Posterior vena cava (tissue), 2 donors: ENCODE measurements at regions not wholly inside any gene's neighbourhood (a gene's known extent, or its start where the extent isn't known, plus 50 kb on each side); places are given as distances from the start of the nearest gene placed in this dataset.

ENCODE experiments used
- DNase-seq: peaks from one replicate; pipeline ENCODE4 v3.0.0-alpha.2; 2020; ENCODE audit warnings: low spot score
- intact Hi-C, 2 donors: fragments of 100-400 bp; cut with DNase I; formaldehyde crosslinking; loops; one replicate each; pipeline versions ENCODE4 v1.14.1 to v1.14.2; 2022 to 2023
- donor health status: DM: yes; HTN: yes; CAD: no.
- donor health status: DM: yes; HTN: yes; CAD: no.

- intact Hi-C loops, result loop anchor here in 1 of 2 donors (10.0 kb wide), 1 partner anchor 133 kb away; no protein-coding TSS in a partner anchor
Measured at GRCh38 chr17:27968206-27968732, 74.2 kb upstream of the NLK start.

GRCh38 chr17:27970587-27970986 lies 71.9 kb upstream of the NLK start:
- intact Hi-C loops, result no loop called here

More at GRCh38 chr17:27968206-27968732, 74.2 kb upstream of the NLK start:
- no peak for DNase-seq

DNA sequence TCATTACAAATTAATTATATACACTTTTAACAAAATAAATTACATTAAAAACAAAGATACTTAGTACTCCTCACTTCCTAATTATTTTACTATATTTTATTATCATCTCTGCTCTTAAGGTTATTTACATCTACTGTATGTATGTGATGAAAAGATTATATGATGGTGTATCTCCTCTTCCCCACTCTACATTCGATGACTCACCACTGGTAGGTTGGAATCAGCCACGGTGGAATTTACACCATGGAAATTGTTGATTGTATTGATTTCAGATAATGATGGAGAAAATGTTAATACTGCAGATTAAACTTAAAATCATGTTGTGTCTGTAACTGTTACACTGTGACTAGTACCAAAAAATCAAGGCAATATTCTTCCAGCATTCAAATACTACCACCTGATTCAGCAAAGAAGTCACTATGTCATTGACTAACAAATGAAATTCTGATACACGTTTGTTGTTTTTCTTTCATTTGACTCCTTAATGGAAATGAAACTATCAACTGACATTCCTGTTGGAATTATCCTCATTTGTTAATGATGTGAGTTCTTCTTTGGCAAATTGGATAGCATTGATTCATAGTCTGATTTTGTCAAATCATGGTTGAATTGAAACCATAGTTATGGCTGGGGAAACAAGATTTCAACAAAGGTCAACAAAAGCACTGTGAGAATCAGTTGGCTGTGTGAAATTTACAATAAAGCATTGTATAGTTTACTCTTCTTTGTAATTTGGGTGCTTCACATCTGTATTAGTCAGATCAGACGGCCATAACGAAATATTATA lies 69.0 kb upstream of the NLK start:
- intact Hi-C loops, result no loop called here
- no peak for DNase-seq

More at GRCh38 chr17:27970587-27970986, 71.9 kb upstream of the NLK start:
- no peak for DNase-seq

- DNase-seq, result no peak
- intact Hi-C loops, result no loop called here
Measured at GRCh38 chr17:27974045-27974436, 68.4 kb upstream of the NLK start.

DNA sequence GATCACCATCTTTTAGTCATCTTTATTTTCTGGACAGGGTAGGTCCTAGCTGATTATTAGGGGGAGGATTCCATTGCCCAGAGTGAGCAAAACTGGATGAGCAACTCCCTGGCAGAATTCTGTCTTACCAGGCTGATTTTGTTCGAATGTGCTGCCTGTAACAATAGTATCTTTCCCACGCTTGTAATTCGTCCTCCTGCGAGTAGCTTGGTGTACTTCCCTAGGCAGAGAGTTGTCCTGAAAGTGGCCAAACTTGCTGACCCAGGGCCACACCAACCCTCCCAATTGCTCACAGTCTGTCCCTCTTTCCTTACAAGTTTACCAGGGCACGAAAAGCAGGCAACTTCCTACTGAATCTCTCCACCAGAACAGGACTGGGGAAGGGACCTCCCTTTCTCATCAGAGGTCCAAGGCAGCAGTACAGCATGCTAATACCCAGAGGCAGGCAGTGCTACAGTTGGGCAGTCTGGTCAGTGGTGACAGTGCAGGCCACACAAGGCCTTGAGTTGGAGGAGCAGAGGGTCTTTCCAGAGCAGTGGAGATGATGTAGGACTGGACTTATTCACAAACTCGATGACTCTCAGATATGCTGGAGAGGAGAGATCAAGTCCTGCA lies 67.8 kb upstream of the NLK start:
- no peak for DNase-seq
- intact Hi-C loops, result no loop called here

- no peak for DNase-seq
- intact Hi-C loops, result no loop called here
Measured at GRCh38 chr17:27975146-27976011, 67.1 kb upstream of the NLK start.

GRCh38 chr17:27976331-27976730 lies 66.1 kb upstream of the NLK start:
- DNase-seq, result no peak
- intact Hi-C loops, result no loop called here

DNA sequence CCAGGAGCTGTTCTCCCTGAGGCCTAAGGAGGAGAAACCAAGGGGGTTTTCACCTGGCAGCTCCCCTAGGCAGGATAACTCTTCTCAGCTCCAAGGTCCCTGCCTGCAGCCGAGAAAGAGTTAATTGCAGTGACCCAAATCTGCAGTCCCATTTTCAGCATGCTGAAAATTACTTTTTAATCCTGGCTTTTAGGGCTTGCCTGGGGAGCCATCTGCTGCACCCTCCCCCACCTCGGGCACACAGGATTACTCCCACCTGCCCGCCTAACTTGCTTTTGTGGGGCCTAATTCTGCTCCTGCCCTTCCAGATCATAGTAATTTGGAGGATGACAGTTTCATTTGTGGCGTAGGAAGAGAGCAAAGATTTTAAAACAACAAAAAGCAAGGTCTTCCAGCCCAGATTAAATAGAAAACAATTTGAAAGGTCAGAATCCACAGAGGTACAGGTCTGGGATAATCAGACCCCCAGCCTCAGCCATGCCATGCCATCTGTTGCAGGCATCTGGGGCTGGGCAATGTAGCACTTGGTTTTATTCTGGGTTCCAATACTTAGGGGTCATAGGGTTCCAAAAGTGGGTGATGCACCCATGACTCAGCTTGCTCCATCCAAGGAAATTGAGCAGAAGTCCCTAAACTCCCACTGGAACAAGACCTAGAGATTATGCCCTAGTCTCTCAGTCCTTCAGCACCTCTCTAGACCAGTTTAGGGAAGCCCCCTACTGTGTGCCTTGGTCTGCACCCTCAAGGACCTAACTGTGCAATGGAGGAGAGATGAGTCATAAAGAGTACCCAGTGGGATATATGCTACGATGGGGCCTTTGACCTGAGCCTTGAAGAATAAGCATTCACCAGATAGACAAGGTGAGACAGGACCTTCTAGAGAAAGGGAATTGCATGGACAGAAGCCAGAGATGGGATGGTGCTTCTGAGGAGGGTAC lies 64.5 kb upstream of the NLK start:
- no peak for DNase-seq
- intact Hi-C loops, result no loop called here

DNA sequence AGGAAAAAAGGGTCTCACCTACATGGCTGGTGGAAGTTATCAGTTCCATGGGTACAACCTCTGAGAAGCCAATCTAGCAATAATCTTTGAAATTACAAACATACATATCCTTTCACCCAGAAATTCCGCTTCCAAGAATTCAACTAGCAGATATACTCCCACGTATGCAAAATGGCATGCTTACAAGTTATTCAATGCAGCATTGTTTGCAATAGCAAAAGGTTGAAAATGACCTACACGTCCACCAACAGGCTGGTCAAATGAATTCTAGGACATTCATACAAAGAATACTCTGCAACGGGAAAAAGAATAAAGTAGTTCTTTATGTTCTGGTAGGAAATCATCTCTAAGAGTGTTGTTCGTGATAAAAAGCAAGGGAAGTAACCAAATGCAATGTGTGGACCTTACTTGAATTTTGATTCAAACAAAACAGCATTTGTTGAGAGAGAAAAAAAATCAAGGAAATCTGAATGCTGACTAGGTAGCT lies 63.7 kb upstream of the NLK start:
- intact Hi-C loops, result no loop called here
- no peak for DNase-seq

- intact Hi-C loops, result no loop called here
- DNase-seq, result no peak
Measured at GRCh38 chr17:27980043-27980442, 62.4 kb upstream of the NLK start.

DNA sequence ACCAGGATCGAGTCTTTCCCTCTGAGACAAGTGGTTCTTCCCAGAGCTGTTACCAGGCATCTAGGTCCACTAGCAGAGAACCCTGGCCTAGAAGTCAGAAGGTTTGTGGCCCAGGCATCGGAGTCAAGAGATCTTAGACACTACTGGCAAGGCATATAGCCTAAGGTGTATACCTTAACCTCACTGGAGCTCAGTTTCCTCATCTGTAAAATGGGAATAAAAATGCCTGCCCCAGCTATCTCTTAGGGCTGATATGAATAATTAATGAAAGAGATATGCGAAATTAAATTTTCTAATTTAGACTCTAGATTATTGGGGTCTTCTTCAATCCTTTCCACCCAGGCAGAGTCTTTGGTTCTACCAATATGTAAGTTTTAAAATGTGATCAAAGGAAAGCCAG lies 60.5 kb upstream of the NLK start:
- intact Hi-C loops, result no loop called here
- DNase-seq, result no peak

GRCh38 chr17:27982688-27983087 lies 59.8 kb upstream of the NLK start:
- intact Hi-C loops, result no loop called here
- DNase-seq, result no peak

DNA sequence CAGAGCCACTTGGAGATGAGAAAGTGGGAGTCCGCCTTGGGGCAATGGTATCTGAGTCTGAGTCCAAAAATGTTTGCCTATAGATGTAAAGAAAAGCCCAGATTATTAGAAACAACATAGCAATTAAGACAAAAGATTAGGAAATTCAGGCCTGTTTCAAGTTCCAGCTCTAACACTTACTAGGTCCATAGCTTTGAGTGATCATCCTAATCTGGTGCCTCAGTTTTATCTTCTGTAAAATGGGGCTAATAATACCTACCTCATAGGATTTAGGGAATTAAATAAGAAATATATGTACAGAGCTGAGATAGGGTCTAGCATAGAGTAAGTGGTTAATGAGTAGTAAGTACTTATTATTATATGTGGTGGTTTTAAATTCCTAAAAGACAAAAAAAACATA lies 58.6 kb upstream of the NLK start:
- no peak for DNase-seq
- intact Hi-C loops, result no loop called here

DNA sequence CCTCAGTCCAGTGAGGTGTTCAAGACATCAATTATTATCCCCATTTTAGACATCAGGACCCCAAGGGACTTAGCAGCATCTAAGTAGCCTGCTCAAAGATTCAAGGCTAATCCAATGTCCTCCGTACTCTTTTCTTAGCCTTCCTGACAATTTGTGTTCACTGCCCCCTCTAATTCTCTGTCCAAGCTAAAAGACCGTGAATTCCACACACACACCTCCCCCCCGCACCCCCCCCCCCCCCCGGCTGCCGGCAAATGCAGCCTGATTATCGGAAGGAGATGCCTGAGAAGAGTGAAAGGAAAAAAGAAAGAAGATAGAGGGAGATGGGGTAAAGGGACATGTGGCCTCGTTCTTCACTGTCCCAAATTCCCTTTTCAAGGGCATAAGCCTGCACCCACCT lies 58.1 kb upstream of the NLK start:
- DNase-seq, result no peak
- intact Hi-C loops, result no loop called here

- no peak for DNase-seq
- intact Hi-C loops, result no loop called here
Measured at GRCh38 chr17:27984816-27985215, 57.7 kb upstream of the NLK start.

DNA sequence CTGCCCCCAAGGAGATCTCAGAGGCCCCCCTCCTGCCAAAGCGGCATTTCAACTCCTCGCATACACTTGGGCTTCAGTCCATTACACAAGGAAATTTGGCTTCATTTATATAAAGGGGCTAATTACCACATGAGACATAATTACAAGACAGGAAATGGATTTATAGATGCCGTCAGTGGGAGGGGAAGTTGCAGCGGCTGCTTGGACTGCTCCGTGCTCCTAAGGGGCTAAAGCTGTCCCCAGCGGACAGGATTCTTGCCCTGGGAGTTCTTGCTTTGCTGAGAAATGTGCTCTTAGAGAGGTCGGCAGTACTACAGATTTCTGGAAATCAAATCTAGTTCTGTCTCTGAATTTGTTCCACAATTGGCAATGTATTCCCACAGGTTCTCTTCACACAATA lies 57.2 kb upstream of the NLK start:
- intact Hi-C loops, result no loop called here
- no peak for DNase-seq

GRCh38 chr17:27985736-27986399 lies 56.6 kb upstream of the NLK start:
- DNase-seq, result no peak
- intact Hi-C loops, result no loop called here
